ENCODE measurements at regions not wholly inside any gene's neighbourhood (a gene's known extent, or its start where the extent isn't known, plus 50 kb on each side); places are given as distances from the start of the nearest gene placed in this dataset.

- Histone ChIP-seq H3K4me3 (ENCODE audit: low read depth, low read length) (no peak overlapping the region), H3K79me2 (no peaks in the 10 kb centered on the region), H2AFZ (no peak overlapping the region), H3K9me3 (ENCODE audit: control insufficient read depth, low read length) (no peaks in the 10 kb centered on the region), H3K27me3 (ENCODE audit: control insufficient read depth, insufficient read depth, low read length) (no peaks in the 10 kb centered on the region), H3K4me1 (no peaks in the 10 kb centered on the region), H3K4me2 (ENCODE audit: low read length) (no peak overlapping the region), H3K36me3 (ENCODE audit: control insufficient read depth, insufficient read depth, low read length) (no peaks in the 10 kb centered on the region), H3K9ac (no peak overlapping the region), H3K27ac (no peak overlapping the region)
- TF ChIP-seq, protein P1, sequence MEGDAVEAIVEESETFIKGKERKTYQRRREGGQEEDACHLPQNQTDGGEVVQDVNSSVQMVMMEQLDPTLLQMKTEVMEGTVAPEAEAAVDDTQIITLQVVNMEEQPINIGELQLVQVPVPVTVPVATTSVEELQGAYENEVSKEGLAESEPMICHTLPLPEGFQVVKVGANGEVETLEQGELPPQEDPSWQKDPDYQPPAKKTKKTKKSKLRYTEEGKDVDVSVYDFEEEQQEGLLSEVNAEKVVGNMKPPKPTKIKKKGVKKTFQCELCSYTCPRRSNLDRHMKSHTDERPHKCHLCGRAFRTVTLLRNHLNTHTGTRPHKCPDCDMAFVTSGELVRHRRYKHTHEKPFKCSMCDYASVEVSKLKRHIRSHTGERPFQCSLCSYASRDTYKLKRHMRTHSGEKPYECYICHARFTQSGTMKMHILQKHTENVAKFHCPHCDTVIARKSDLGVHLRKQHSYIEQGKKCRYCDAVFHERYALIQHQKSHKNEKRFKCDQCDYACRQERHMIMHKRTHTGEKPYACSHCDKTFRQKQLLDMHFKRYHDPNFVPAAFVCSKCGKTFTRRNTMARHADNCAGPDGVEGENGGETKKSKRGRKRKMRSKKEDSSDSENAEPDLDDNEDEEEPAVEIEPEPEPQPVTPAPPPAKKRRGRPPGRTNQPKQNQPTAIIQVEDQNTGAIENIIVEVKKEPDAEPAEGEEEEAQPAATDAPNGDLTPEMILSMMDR (IDR thresholded peaks at IDR 0.05), result no peak
Observed at GRCh38 chr10:128466831-128467371, 340.7 kb upstream of the MKI67 start.

- Histone ChIP-seq H3K9me3 (ENCODE audit: control insufficient read depth, low read length) (no peaks in the 10 kb centered on the region), H3K79me2 (no peaks in the 10 kb centered on the region), H3K4me2 (ENCODE audit: low read length) (no peak overlapping the region), H3K4me1 (no peaks in the 10 kb centered on the region), H3K4me3 (ENCODE audit: low read depth, low read length) (no peak overlapping the region), H3K27ac (no peak overlapping the region), H3K36me3 (ENCODE audit: control insufficient read depth, insufficient read depth, low read length) (no peaks in the 10 kb centered on the region), H2AFZ (no peak overlapping the region), H3K9ac (no peak overlapping the region), H3K27me3 (ENCODE audit: control insufficient read depth, insufficient read depth, low read length) (no peaks in the 10 kb centered on the region)
- TF ChIP-seq, protein P1 (IDR thresholded peaks at IDR 0.05), result no peak
Observed at GRCh38 chr10:128468462-128468861, 342.2 kb upstream of the MKI67 start.

DNA sequence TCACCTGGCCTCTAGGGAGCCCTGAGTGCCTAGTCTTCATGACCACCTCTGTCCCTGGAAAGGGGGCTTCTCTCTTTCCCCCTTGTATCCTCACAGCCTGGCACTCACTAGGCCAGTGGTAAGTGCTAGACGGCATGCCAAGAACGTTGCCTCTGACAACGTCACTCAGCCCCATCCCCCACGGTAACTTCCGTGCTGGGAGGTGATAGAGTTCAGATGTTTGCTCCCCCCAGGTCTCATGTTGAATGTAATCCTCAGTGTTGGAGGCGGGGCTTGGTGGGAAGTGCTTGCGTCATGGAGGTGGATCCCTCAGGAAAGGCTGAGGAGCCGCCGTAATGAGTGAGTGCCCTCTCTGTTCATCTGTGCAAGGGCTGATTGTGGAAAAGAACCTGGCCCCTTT is 343.3 kb upstream of the MKI67 start:
- Histone ChIP-seq H3K9ac (no peak overlapping the region), H3K4me3 (ENCODE audit: low read depth, low read length) (no peak overlapping the region), H3K4me2 (ENCODE audit: low read length) (no peak overlapping the region), H3K36me3 (ENCODE audit: control insufficient read depth, insufficient read depth, low read length) (no peaks in the 10 kb centered on the region), H3K27ac (no peak overlapping the region), H3K79me2 (no peaks in the 10 kb centered on the region), H2AFZ (no peak overlapping the region), H3K9me3 (ENCODE audit: control insufficient read depth, low read length) (no peaks in the 10 kb centered on the region), H3K4me1 (no peaks in the 10 kb centered on the region), H3K27me3 (ENCODE audit: control insufficient read depth, insufficient read depth, low read length) (no peaks in the 10 kb centered on the region)
- TF ChIP-seq, protein P1 (IDR thresholded peaks at IDR 0.05), result no peak

DNA sequence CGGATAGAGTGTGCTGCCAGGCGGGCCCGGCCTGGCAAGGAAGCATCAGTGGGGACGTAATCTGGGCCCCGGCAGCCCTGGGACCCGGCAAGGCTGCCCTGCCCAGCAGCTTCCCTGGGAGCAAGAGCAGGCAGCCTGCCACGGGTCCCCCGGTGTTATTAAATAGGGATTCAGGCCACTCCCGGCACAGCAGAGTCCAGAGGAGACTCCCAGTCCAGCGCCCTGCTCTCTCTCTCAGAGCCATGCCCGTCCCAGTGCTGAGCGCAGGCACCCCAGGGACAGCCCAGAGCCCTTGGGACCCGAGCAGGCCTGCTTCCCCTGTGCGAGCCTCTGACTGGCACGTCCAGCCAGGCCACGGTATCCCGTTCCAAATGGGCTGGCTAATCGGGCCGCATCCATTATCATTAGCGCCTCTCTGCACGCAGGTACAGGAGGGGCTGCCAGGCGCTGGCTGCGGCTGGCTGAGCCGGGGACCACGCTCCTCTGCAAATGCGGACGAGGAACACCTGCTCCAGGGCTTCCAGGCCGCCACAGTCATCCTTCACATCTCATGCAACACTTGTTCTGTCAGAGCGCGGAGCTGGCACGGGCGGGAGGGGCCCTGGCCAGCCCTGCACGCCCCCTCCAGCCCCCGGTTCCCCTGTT is 344.2 kb upstream of the MKI67 start:
- Histone ChIP-seq H2AFZ (no peak overlapping the region), H3K9ac (no peak overlapping the region), H3K36me3 (ENCODE audit: control insufficient read depth, insufficient read depth, low read length) (no peaks in the 10 kb centered on the region), H3K4me1 (no peaks in the 10 kb centered on the region), H3K79me2 (no peaks in the 10 kb centered on the region), H3K4me2 (ENCODE audit: low read length) (no peak overlapping the region), H3K27me3 (ENCODE audit: control insufficient read depth, insufficient read depth, low read length) (no peaks in the 10 kb centered on the region), H3K27ac (no peak overlapping the region), H3K9me3 (ENCODE audit: control insufficient read depth, low read length) (no peaks in the 10 kb centered on the region), H3K4me3 (ENCODE audit: low read depth, low read length) (no peak overlapping the region)
- TF ChIP-seq, protein P1 (IDR thresholded peaks at IDR 0.05), result no peak

DNA sequence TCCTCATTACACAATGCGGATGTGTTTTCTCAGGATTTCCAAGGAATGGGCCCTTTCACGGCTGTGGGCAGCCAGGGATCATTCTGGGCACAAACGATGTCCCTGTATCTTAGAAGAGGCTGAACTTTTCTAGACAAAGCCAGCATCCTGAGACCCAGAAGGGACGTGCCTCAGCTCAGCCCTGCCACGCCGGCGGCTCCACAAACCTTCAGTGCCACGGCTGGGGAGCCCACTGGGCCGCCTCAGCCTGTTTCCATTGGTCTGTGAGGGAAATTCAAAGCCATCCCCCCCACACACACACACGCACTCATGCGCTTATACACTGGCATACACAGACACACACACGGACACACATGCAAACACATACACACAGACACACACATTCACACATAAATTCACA is 344.9 kb upstream of the MKI67 start:
- TF ChIP-seq, protein P1 (IDR thresholded peaks at IDR 0.05), result no peak
- Histone ChIP-seq H3K79me2 (no peaks in the 10 kb centered on the region), H2AFZ (no peak overlapping the region), H3K36me3 (ENCODE audit: control insufficient read depth, insufficient read depth, low read length) (no peaks in the 10 kb centered on the region), H3K4me2 (ENCODE audit: low read length) (no peak overlapping the region), H3K27ac (no peak overlapping the region), H3K27me3 (ENCODE audit: control insufficient read depth, insufficient read depth, low read length) (no peaks in the 10 kb centered on the region), H3K4me3 (ENCODE audit: low read depth, low read length) (no peak overlapping the region), H3K9me3 (ENCODE audit: control insufficient read depth, low read length) (no peaks in the 10 kb centered on the region), H3K4me1 (no peaks in the 10 kb centered on the region), H3K9ac (no peak overlapping the region)

Data from parathyroid adenoma (tissue), 2 donors.